Gastroesophageal sphincter (tissue), 4 donors: ENCODE measurements at regions not wholly inside any gene's neighbourhood (a gene's known extent, or its start where the extent isn't known, plus 50 kb on each side); places are given as distances from the start of the nearest gene placed in this dataset.

Experiments used
- ATAC-seq: fragments of 150-250 bp; one replicate; pipeline ENCODE4 v1.9.1; 2016; ENCODE audit warnings: mild to moderate bottlenecking, moderate library complexity
- H3K27ac ChIP-seq, 4 donors: fragments of 200-600 bp; sonication (generic) in 3 of 4; 1 replicate in 3 of 4; 2 replicates in 1 of 4; pipeline ENCODE4 v1.5.1; 2016 to 2019
- H3K27me3 ChIP-seq: fragments of 200-600 bp; sonication (generic); one replicate; pipeline ENCODE4 v1.5.1; 2019
- H3K36me3 ChIP-seq, 2 donors: fragments of 200-600 bp; sonication (generic); one replicate each; pipeline ENCODE4 v1.5.1; 2019; ENCODE audit warnings: control low read depth in 1 of 2
- H3K4me1 ChIP-seq, 3 donors: fragments of 200-600 bp; sonication (generic); 1 replicate in 2 of 3; 2 replicates in 1 of 3; pipeline ENCODE4 v1.5.1; 2016 to 2019; ENCODE audit warnings: control low read depth in 2 of 3
- H3K4me3 ChIP-seq, 2 donors: fragments of 200-600 bp; sonication (generic); one replicate each; pipeline ENCODE4 v1.5.1; 2019; ENCODE audit warnings: mild to moderate bottlenecking in 1 of 2, moderate library complexity in 1 of 2
- H3K9me3 ChIP-seq, 3 donors: fragments of 200-600 bp; sonication (generic); one replicate each; pipeline ENCODE4 v1.5.1; 2017 to 2019; ENCODE audit warnings: control low read depth in 2 of 3
- EP300 ChIP-seq: sonication (generic); formaldehyde crosslinking; IDR thresholded peaks from one replicate; pipeline ENCODE4 v1.6.1; 2017; ENCODE audit warnings: antibody characterized with exemption, mild to moderate bottlenecking
- POLR2A ChIP-seq, 2 donors: fragments of 450-650 bp; IDR thresholded peaks; one replicate each; pipeline ENCODE4 v1.6.1; 2017; ENCODE audit warnings: antibody characterized with exemption in 2 of 2, mild to moderate bottlenecking in 2 of 2, moderate library complexity in 1 of 2
- POLR2AphosphoS5 ChIP-seq: sonication (generic); formaldehyde crosslinking; IDR thresholded peaks from one replicate; pipeline ENCODE4 v1.6.1; 2017; ENCODE audit warnings: antibody characterized with exemption
- WGBS, 2 donors: methylation state at CpG; one replicate each; pipeline ENCODE4 v1.1.5; 2018; ENCODE audit warnings: low coverage in 1 of 2; 5-methylcytosine and 5-hydroxymethylcytosine counted together
- TF ChIP-seq, protein P1 (sequence below), 4 experiments: fragments of 200-600 bp in 2 of 4; fragments of 450-650 bp in 2 of 4; sonication (generic) in 1 of 4; IDR thresholded peaks; one replicate each; pipeline ENCODE4 v1.5.1; 2017 to 2019; ENCODE audit warnings: antibody characterized with exemption in 4 of 4, mild to moderate bottlenecking in 2 of 4, moderate library complexity in 2 of 4

DNA sequence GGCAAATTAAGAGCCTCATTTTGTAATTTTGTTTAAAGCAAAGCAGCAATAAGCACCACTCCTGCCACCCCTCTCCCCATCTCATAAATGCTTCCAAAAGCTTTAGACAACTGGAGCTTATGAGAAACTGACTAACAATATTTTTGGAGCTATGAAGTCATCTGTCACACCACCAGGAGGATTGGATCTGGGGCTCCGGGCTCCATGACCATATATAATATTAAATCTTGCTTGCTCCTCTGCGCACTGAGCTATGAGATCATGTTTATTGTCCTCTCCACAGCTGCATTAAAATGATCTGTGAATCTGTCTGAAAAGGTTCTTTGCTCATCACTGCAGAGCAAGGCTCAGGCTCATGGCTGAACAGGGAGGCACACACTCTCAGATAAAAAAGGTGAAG is 323.7 kb downstream of the ZNF621 start:
- Histone ChIP-seq H3K27me3 (no peaks in the 10 kb centered on the region), H3K4me1 (no peaks in the 10 kb centered on the region), H3K4me3 (no peak overlapping the region), H3K9me3 (peaks cover 0 to 8% (median 0%) of the 10 kb centered on the region in 3 donors), H3K36me3 (no peaks in the 10 kb centered on the region), H3K27ac (no peak overlapping the region)
- ATAC-seq, result no peak
- TF ChIP-seq POLR2AphosphoS5 (no peak), POLR2A (IDR thresholded peaks at IDR 0.05) (no peak)
- WGBS, 2 donors, result 60% methylated on average over 1 of the region's 2 CpGs; no CpG with 5 or more reads in 1 of the 2 donors

- 60 to 62% methylated on average over 4 of the region's 4 CpGs for WGBS, 2 donors
- ATAC-seq, result no peak
- H3K27me3 ChIP-seq, result no peaks in the 10 kb centered on the region
- H3K4me3 ChIP-seq, result no peak overlapping the region
- no peaks in the 10 kb centered on the region for H3K36me3 ChIP-seq
- no peak for TF ChIP-seq EP300
- no peak for TF ChIP-seq POLR2A (IDR thresholded peaks at IDR 0.05)
- TF ChIP-seq POLR2AphosphoS5, result no peak
- TF ChIP-seq, protein P1, sequence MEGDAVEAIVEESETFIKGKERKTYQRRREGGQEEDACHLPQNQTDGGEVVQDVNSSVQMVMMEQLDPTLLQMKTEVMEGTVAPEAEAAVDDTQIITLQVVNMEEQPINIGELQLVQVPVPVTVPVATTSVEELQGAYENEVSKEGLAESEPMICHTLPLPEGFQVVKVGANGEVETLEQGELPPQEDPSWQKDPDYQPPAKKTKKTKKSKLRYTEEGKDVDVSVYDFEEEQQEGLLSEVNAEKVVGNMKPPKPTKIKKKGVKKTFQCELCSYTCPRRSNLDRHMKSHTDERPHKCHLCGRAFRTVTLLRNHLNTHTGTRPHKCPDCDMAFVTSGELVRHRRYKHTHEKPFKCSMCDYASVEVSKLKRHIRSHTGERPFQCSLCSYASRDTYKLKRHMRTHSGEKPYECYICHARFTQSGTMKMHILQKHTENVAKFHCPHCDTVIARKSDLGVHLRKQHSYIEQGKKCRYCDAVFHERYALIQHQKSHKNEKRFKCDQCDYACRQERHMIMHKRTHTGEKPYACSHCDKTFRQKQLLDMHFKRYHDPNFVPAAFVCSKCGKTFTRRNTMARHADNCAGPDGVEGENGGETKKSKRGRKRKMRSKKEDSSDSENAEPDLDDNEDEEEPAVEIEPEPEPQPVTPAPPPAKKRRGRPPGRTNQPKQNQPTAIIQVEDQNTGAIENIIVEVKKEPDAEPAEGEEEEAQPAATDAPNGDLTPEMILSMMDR (IDR thresholded peaks at IDR 0.05), result no peak
- H3K27ac ChIP-seq, result no peak overlapping the region
- H3K4me1 ChIP-seq, result no peaks in the 10 kb centered on the region
- H3K9me3 ChIP-seq, result no peaks in the 10 kb centered on the region
Observed at GRCh38 chr3:40850861-40851260, 326.1 kb downstream of the ZNF621 start.

DNA sequence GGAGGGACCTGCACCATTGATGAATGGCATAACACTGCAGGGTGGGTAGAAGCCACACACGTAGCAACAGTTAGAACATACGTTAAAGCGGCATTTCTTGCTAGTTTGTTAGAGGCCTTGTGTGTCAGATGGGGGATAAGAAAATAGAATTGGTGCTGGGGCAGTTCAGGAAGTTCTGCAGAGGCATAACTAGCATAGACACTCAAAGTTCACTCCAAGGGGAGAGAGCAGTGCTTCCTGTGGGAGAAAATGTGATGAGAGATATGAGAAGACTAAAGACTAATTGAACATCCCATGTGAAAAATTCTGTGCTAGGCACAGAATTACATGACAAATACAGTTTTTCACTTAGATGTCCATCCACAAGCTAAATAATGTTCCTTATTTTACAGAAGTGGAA is 327.1 kb downstream of the ZNF621 start:
- H3K27ac ChIP-seq, result no peak overlapping the region
- no peaks in the 10 kb centered on the region for H3K4me1 ChIP-seq
- TF ChIP-seq POLR2AphosphoS5, result no peak
- no peak for TF ChIP-seq EP300
- no peak for TF ChIP-seq POLR2A (IDR thresholded peaks at IDR 0.05)
- TF ChIP-seq, protein P1 (IDR thresholded peaks at IDR 0.05), result no peak
- H3K4me3 ChIP-seq, result no peak overlapping the region
- H3K9me3 ChIP-seq, result no peaks in the 10 kb centered on the region
- no peaks in the 10 kb centered on the region for H3K27me3 ChIP-seq
- 88 to 90% methylated on average over 3 of the region's 3 CpGs for WGBS, 2 donors
- no peak for ATAC-seq
- H3K36me3 ChIP-seq, result no peaks in the 10 kb centered on the region

GRCh38 chr3:40852712-40853111 is 328.0 kb downstream of the ZNF621 start:
- TF ChIP-seq EP300 (no peak), POLR2AphosphoS5 (no peak), POLR2A (IDR thresholded peaks at IDR 0.05) (no peak)
- TF ChIP-seq, protein P1 (IDR thresholded peaks at IDR 0.05), result no peak
- H3K36me3 ChIP-seq, result no peaks in the 10 kb centered on the region
- no peaks in the 10 kb centered on the region for H3K27me3 ChIP-seq
- no peak overlapping the region for H3K27ac ChIP-seq
- no peaks in the 10 kb centered on the region for H3K4me1 ChIP-seq
- WGBS, 2 donors, result 96 to 97% methylated on average over 2 of the region's 2 CpGs
- no peaks in the 10 kb centered on the region for H3K9me3 ChIP-seq
- ATAC-seq, result no peak
- no peak overlapping the region for H3K4me3 ChIP-seq

DNA sequence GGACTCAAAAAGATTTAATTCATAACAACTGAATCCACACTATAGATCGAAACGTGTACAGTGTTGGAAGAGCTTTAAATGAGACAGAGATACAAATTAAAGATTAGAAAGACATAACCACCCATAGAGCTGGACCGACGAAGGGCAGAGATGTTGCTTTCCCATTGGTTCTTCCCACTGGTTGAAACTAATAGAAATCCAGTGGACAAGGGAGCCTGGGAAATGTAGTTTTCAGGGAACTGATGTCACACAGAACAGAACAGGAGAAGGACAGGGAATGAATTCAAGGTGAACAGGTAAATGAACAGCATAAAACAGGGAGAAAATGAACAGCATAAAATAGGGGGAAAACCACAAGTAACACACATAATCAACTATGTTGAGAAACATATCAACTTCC is 328.7 kb downstream of the ZNF621 start:
- TF ChIP-seq, protein P1 (IDR thresholded peaks at IDR 0.05), result no peak
- TF ChIP-seq POLR2A (IDR thresholded peaks at IDR 0.05) (no peak), EP300 (no peak), POLR2AphosphoS5 (no peak)
- H3K9me3 ChIP-seq, result no peaks in the 10 kb centered on the region
- ATAC-seq, result no peak
- no peak overlapping the region for H3K27ac ChIP-seq
- H3K36me3 ChIP-seq, result no peaks in the 10 kb centered on the region
- 85 to 86% methylated on average over 3 to 4 of the region's 4 CpGs for WGBS, 2 donors
- H3K27me3 ChIP-seq, result no peaks in the 10 kb centered on the region
- H3K4me1 ChIP-seq, result no peaks in the 10 kb centered on the region
- no peak overlapping the region for H3K4me3 ChIP-seq
